SU-DHL-6 (cell line): ENCODE measurements at regions not wholly inside any gene's neighbourhood (a gene's known extent, or its start where the extent isn't known, plus 50 kb on each side); places are given as distances from the start of the nearest gene placed in this dataset.

Experiments used
- EZH2phosphoT487 ChIP-seq: fragments of 200-600 bp; sonication (generic), shearing (Covaris generic); conservative IDR thresholded peaks from 2 replicates; pipeline ENCODE4 v1.6.1; 2018; ENCODE audit warnings: mild to moderate bottlenecking, antibody characterized with exemption, low read length, moderate library complexity, mixed read lengths
- TF ChIP-seq, protein P1 (sequence below): fragments of 200-600 bp; sonication (generic); IDR thresholded peaks from one replicate; pipeline ENCODE4 v1.5.1; 2017; ENCODE audit warnings: antibody characterized with exemption, mild to moderate bottlenecking, low read length, moderate library complexity; ENCODE audit not compliant: insufficient read depth, poor library complexity, severe bottlenecking

DNA sequence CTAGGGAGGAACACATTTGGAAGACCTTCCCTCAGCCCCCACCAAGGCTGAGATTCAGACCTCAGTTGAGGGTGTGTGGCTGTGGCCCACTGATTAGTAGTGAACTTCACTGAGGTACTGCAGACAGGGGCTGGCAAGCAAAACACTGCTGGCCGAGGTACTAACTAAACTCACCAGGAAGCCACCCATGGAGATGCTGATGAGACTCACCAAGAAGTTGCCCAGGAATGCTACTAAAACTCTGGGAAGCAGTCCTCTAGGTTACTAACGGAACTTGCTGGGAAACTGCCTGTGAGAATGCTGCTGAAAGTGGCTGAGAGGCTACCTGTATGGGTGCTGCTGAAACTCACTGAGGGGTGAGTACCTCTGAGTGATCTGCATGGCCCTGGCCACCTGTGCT is 372.4 kb upstream of the RPS6KA3 start:
- TF ChIP-seq, protein P1, sequence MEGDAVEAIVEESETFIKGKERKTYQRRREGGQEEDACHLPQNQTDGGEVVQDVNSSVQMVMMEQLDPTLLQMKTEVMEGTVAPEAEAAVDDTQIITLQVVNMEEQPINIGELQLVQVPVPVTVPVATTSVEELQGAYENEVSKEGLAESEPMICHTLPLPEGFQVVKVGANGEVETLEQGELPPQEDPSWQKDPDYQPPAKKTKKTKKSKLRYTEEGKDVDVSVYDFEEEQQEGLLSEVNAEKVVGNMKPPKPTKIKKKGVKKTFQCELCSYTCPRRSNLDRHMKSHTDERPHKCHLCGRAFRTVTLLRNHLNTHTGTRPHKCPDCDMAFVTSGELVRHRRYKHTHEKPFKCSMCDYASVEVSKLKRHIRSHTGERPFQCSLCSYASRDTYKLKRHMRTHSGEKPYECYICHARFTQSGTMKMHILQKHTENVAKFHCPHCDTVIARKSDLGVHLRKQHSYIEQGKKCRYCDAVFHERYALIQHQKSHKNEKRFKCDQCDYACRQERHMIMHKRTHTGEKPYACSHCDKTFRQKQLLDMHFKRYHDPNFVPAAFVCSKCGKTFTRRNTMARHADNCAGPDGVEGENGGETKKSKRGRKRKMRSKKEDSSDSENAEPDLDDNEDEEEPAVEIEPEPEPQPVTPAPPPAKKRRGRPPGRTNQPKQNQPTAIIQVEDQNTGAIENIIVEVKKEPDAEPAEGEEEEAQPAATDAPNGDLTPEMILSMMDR: no peak
- TF ChIP-seq EZH2phosphoT487: no peak
